ENCODE measurements at regions not wholly inside any gene's neighbourhood (a gene's known extent, or its start where the extent isn't known, plus 50 kb on each side); places are given as distances from the start of the nearest gene placed in this dataset.
"Not testable (repeated sequence)": the region's sequence is repeated elsewhere in the genome, so short reads cannot be mapped to it uniquely, and the experiment has no call there.

- Mint-ChIP-seq H3K4me1 (ENCODE audit: unreplicated experiment) (no peaks in the 10 kb centered on the region), H3K4me3 (ENCODE audit: unreplicated experiment) (no peak overlapping the region), H3K9me3 (ENCODE audit: unreplicated experiment) (no peaks in the 10 kb centered on the region), H3K36me3 (ENCODE audit: low read depth, unreplicated experiment) (no peaks in the 10 kb centered on the region), H3K27ac (ENCODE audit: unreplicated experiment) (no peak overlapping the region), H3K27me3 (ENCODE audit: unreplicated experiment) (no peaks in the 10 kb centered on the region)
- no peak for DNase-seq (ENCODE audit: low spot score)
- no peak for TF ChIP-seq CTCF (IDR thresholded peaks at IDR 0.05; ENCODE audit: unreplicated experiment)
These were observed 159.5 kb upstream of the EPHA4 start for GRCh38 chr2:221731432-221732145.

GRCh38 chr2:221726894-221727513 lies 154.9 kb upstream of the EPHA4 start:
- no peak for TF ChIP-seq CTCF (IDR thresholded peaks at IDR 0.05; ENCODE audit: unreplicated experiment)
- Mint-ChIP-seq H3K4me1 (ENCODE audit: unreplicated experiment) (no peaks in the 10 kb centered on the region), H3K9me3 (ENCODE audit: unreplicated experiment) (peaks cover 4% of the 10 kb centered on the region), H3K27me3 (ENCODE audit: unreplicated experiment) (no peaks in the 10 kb centered on the region), H3K36me3 (ENCODE audit: low read depth, unreplicated experiment) (peaks cover 3% of the 10 kb centered on the region), H3K4me3 (ENCODE audit: unreplicated experiment) (no peak overlapping the region), H3K27ac (ENCODE audit: unreplicated experiment) (no peak overlapping the region)
- DNase-seq (ENCODE audit: low spot score): no peak

GRCh38 chr2:221724631-221725203 lies 152.6 kb upstream of the EPHA4 start:
- Mint-ChIP-seq H3K4me3 (ENCODE audit: unreplicated experiment) (no peak overlapping the region), H3K36me3 (ENCODE audit: low read depth, unreplicated experiment) (peaks cover 3% of the 10 kb centered on the region), H3K27ac (ENCODE audit: unreplicated experiment) (no peak overlapping the region), H3K27me3 (ENCODE audit: unreplicated experiment) (no peaks in the 10 kb centered on the region), H3K4me1 (ENCODE audit: unreplicated experiment) (no peaks in the 10 kb centered on the region), H3K9me3 (ENCODE audit: unreplicated experiment) (peaks cover 4% of the 10 kb centered on the region)
- TF ChIP-seq CTCF (IDR thresholded peaks at IDR 0.05; ENCODE audit: unreplicated experiment): no peak
- DNase-seq (ENCODE audit: low spot score): no peak

- DNase-seq (ENCODE audit: low spot score); H3K9me3 Mint-ChIP-seq (ENCODE audit: unreplicated experiment); H3K27ac Mint-ChIP-seq (ENCODE audit: unreplicated experiment); H3K27me3 Mint-ChIP-seq (ENCODE audit: unreplicated experiment); H3K4me3 Mint-ChIP-seq (ENCODE audit: unreplicated experiment); H3K4me1 Mint-ChIP-seq (ENCODE audit: unreplicated experiment); H3K36me3 Mint-ChIP-seq (ENCODE audit: low read depth, unreplicated experiment): not testable (repeated sequence)
These were observed 152.0 kb upstream of the EPHA4 start for GRCh38 chr2:221724117-221724516.

GRCh38 chr2:221716426-221717303 lies 144.6 kb upstream of the EPHA4 start:
- Mint-ChIP-seq H3K4me1 (ENCODE audit: unreplicated experiment) (no peaks in the 10 kb centered on the region), H3K4me3 (ENCODE audit: unreplicated experiment) (no peak overlapping the region), H3K9me3 (ENCODE audit: unreplicated experiment) (no peaks in the 10 kb centered on the region), H3K27ac (ENCODE audit: unreplicated experiment) (no peak overlapping the region), H3K27me3 (ENCODE audit: unreplicated experiment) (no peaks in the 10 kb centered on the region), H3K36me3 (ENCODE audit: low read depth, unreplicated experiment) (no peaks in the 10 kb centered on the region)
- no peak for DNase-seq (ENCODE audit: low spot score)
- TF ChIP-seq CTCF (IDR thresholded peaks at IDR 0.05; ENCODE audit: unreplicated experiment): no peak
